OCI-LY7 (cell line): ENCODE measurements at regions not wholly inside any gene's neighbourhood (a gene's known extent, or its start where the extent isn't known, plus 50 kb on each side); places are given as distances from the start of the nearest gene placed in this dataset.

Source experiments
- BruUV-seq: library from RNA; stranded (reverse); fragments of 400-500 nt; replicated peaks from 2 replicates; lab custom pipeline; 2021; lab: Mats Ljungman, UMichigan
- CTCF ChIA-PET: fragments of 300-600 bp; sonication (Branson Sonifier 250); formaldehyde crosslinking; loops from one replicate; lab custom pipeline; 2022; ENCODE audit warnings: antibody characterized with exemption; ENCODE audit not compliant: unreplicated experiment; lab: Charles Lee
- POLR2A ChIA-PET: fragments of 300-600 bp; sonication (Branson Sonifier 250); formaldehyde crosslinking; loops from one replicate; lab custom pipeline; 2022; ENCODE audit warnings: antibody characterized with exemption; lab: Charles Lee
- DNase-seq: peaks from one replicate; pipeline ENCODE4 v3.0.0-alpha.2; 2015; ENCODE audit warnings: low spot score
- H2AFZ ChIP-seq: fragments of 200-600 bp; sonication (generic), shearing (Covaris generic); 2 replicates; pipeline ENCODE4 v1.6.1; 2014; ENCODE audit warnings: mild to moderate bottlenecking, antibody characterized with exemption, low read length, moderate library complexity
- H3K27ac ChIP-seq: fragments of 200-600 bp; sonication (generic); 2 replicates; pipeline ENCODE4 v1.5.1; 2014; ENCODE audit warnings: mixed run types, low read depth, mild to moderate bottlenecking, moderate library complexity, low read length, inconsistent platforms; ENCODE audit not compliant: poor library complexity, severe bottlenecking
- H3K36me3 ChIP-seq: fragments of 200-600 bp; sonication (generic); 2 replicates; pipeline ENCODE4 v1.6.1; 2014; ENCODE audit warnings: mild to moderate bottlenecking, antibody characterized with exemption, low read length, moderate library complexity, mixed read lengths; ENCODE audit not compliant: insufficient read depth
- H3K4me1 ChIP-seq: fragments of 200-600 bp; sonication (generic); 2 replicates; pipeline ENCODE4 v1.5.1; 2014; ENCODE audit warnings: mild to moderate bottlenecking, low read length; ENCODE audit not compliant: insufficient read depth, poor library complexity, severe bottlenecking
- H3K4me2 ChIP-seq: fragments of 200-600 bp; sonication (generic); 2 replicates; pipeline ENCODE4 v1.6.1; 2014; ENCODE audit warnings: mild to moderate bottlenecking, low read length
- H3K4me3 ChIP-seq: fragments of 200-600 bp; sonication (generic); 2 replicates; pipeline ENCODE4 v1.5.1; 2014; ENCODE audit warnings: mild to moderate bottlenecking, low read depth, low read length; ENCODE audit not compliant: poor library complexity, severe bottlenecking
- H3K79me2 ChIP-seq: fragments of 200-600 bp; sonication (generic); 2 replicates; pipeline ENCODE4 v1.6.1; 2016; ENCODE audit warnings: low read depth, mild to moderate bottlenecking, low read length, moderate library complexity, mixed read lengths; ENCODE audit not compliant: insufficient read depth
- H3K9me2 ChIP-seq: fragments of 200-600 bp; sonication (generic); 2 replicates; pipeline ENCODE4 v1.6.1; 2016; ENCODE audit warnings: mild to moderate bottlenecking, low read length, mixed read lengths; ENCODE audit not compliant: insufficient read depth
- H3K9me3 ChIP-seq: fragments of 200-600 bp; sonication (generic); 2 replicates; pipeline ENCODE4 v1.6.1; 2014; ENCODE audit warnings: mild to moderate bottlenecking, mixed run types, low read length, mixed read lengths
- H4K20me1 ChIP-seq: fragments of 200-600 bp; sonication (generic); 2 replicates; pipeline ENCODE4 v1.6.1; 2014; ENCODE audit warnings: mild to moderate bottlenecking, antibody characterized with exemption, low read length, moderate library complexity, mixed read lengths; ENCODE audit not compliant: insufficient read depth
- CTCF ChIP-seq: fragments of 200-600 bp; sonication (generic); conservative IDR thresholded peaks from 2 replicates; pipeline ENCODE4 v1.5.1; 2014; ENCODE audit warnings: mild to moderate bottlenecking, antibody characterized with exemption, low read length, moderate library complexity, mixed read lengths
- EZH2phosphoT487 ChIP-seq: fragments of 200-600 bp; sonication (generic); IDR thresholded peaks from 2 replicates; pipeline ENCODE4 v1.6.1; 2018; ENCODE audit warnings: low read depth, borderline replicate concordance, mild to moderate bottlenecking, mixed run types, antibody characterized with exemption, low read length, moderate library complexity, mixed read lengths
- intact Hi-C: fragments of 100-400 bp; cut with micrococcal nuclease; formaldehyde crosslinking; loops from one replicate; pipeline ENCODE4 v1.10.0; 2022; ENCODE audit not compliant: unreplicated experiment

- no peak for TF ChIP-seq EZH2phosphoT487
- BruUV-seq = no TSS peak
- Histone ChIP-seq H3K4me1 (no peaks in the 10 kb centered on the region), H3K79me2 (no peaks in the 10 kb centered on the region), H3K27ac (no peak overlapping the region), H4K20me1 (no peaks in the 10 kb centered on the region), H3K4me2 (no peak overlapping the region), H2AFZ (no peak overlapping the region), H3K4me3 (no peak overlapping the region), H3K36me3 (no peaks in the 10 kb centered on the region), H3K9me3 (no peaks in the 10 kb centered on the region), H3K9me2 (no peaks in the 10 kb centered on the region)
- ChIA-PET POLR2A (interaction anchor here (0.7 kb wide), 1 partner anchor 17 kb away, joined by 3 read pairs; no protein-coding TSS in a partner anchor), CTCF (no interaction called here)
- DNase-seq = no peak
- intact Hi-C loops = no loop called here
Measured at GRCh38 chr4:179584101-179584500, 2141.9 kb upstream of the AGA start.

- ChIA-PET POLR2A (no interaction called here), CTCF (interaction anchor here (0.6 kb wide), 1 partner anchor 45 kb away, joined by 3 read pairs; no protein-coding TSS in a partner anchor)
- no TSS peak for BruUV-seq
- no peaks in the 10 kb centered on the region for H3K9me2 ChIP-seq
- H3K9me3 ChIP-seq = no peaks in the 10 kb centered on the region
- DNase-seq = no peak
- H4K20me1 ChIP-seq = no peaks in the 10 kb centered on the region
- no peaks in the 10 kb centered on the region for H3K4me1 ChIP-seq
- no peak overlapping the region for H3K4me3 ChIP-seq
- H3K79me2 ChIP-seq = no peaks in the 10 kb centered on the region
- no peak overlapping the region for H3K27ac ChIP-seq
- intact Hi-C loops = no loop called here
- no peak for TF ChIP-seq CTCF
- TF ChIP-seq EZH2phosphoT487 = no peak
- H3K36me3 ChIP-seq = no peaks in the 10 kb centered on the region
- H2AFZ ChIP-seq = no peak overlapping the region
- H3K4me2 ChIP-seq = no peak overlapping the region
Measured at GRCh38 chr4:179585761-179586160, 2143.5 kb upstream of the AGA start.

GRCh38 chr4:179586460-179586859 lies 2144.2 kb upstream of the AGA start:
- TF ChIP-seq EZH2phosphoT487 (no peak), CTCF (no peak)
- BruUV-seq = no TSS peak
- H3K4me1 ChIP-seq = no peaks in the 10 kb centered on the region
- intact Hi-C loops = no loop called here
- no peaks in the 10 kb centered on the region for H3K9me2 ChIP-seq
- H4K20me1 ChIP-seq = no peaks in the 10 kb centered on the region
- no peaks in the 10 kb centered on the region for H3K79me2 ChIP-seq
- ChIA-PET CTCF (no interaction called here), POLR2A (no interaction called here)
- H3K4me2 ChIP-seq = no peak overlapping the region
- DNase-seq = no peak
- H3K4me3 ChIP-seq = no peak overlapping the region
- no peaks in the 10 kb centered on the region for H3K9me3 ChIP-seq
- no peak overlapping the region for H3K27ac ChIP-seq
- H2AFZ ChIP-seq = no peak overlapping the region
- no peaks in the 10 kb centered on the region for H3K36me3 ChIP-seq
